Upper lobe of right lung (tissue), 1 donor: ENCODE measurements at regions not wholly inside any gene's neighbourhood (a gene's known extent, or its start where the extent isn't known, plus 50 kb on each side); places are given as distances from the start of the nearest gene placed in this dataset.

Experiments used
- ATAC-seq: fragments of 200-7000 bp; cut with Tn5 transposase; one replicate; pipeline ENCODE4 v1.9.1; 2020; ENCODE audit warnings: mild to moderate bottlenecking, moderate library complexity
- DNase-seq: peaks from one replicate; pipeline ENCODE4 v3.0.0-alpha.2; 2020
- H3K27ac ChIP-seq: fragments of 200-600 bp; one replicate; pipeline ENCODE4 v1.8.0; 2022
- H3K27me3 ChIP-seq: fragments of 200-600 bp; one replicate; pipeline ENCODE4 v1.8.0; 2022; ENCODE audit warnings: mild to moderate bottlenecking
- H3K36me3 ChIP-seq: fragments of 200-600 bp; one replicate; pipeline ENCODE4 v1.8.0; 2022
- H3K4me1 ChIP-seq: fragments of 200-600 bp; one replicate; pipeline ENCODE4 v1.8.0; 2022
- H3K4me3 ChIP-seq: fragments of 200-600 bp; one replicate; pipeline ENCODE4 v1.8.0; 2022; ENCODE audit warnings: mild to moderate bottlenecking
- H3K9me3 ChIP-seq: fragments of 200-600 bp; one replicate; pipeline ENCODE4 v1.8.0; 2022
- intact Hi-C: fragments of 100-400 bp; cut with DNase I; formaldehyde crosslinking; loops from one replicate; pipeline ENCODE4 v1.11.0; 2022
- TF ChIP-seq, protein P1 (sequence below): fragments of 200-600 bp; IDR thresholded peaks from one replicate; pipeline ENCODE4 v1.8.0; 2022; ENCODE audit warnings: antibody characterized with exemption
- donor health status: DM: no; HTN: yes; CAD: no; lungs with severe emphysema.

DNA sequence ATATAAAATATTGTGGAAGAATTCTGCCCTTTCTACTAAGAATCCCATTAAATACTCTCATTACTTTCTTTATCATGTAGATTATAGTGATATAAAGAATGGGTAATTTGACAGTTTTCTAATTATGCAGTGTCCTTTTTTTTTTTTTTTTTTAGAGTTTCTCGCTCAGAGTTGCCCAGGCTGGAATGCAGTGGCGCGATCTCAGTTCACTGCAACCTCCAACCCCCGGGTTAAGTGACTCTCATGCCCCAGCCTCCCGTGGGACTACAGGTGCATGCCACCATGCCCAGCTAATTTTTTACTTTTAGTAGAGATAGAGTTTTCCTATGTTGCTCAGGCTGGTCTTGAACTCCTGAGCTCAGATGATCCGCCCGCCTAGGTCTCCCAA lies 1143.4 kb upstream of the SORCS1 start:
- intact Hi-C loops = no loop called here
- no peak for ATAC-seq
- Histone ChIP-seq H3K4me1 (no peaks in the 10 kb centered on the region), H3K27ac (no peak overlapping the region), H3K9me3 (no peaks in the 10 kb centered on the region), H3K4me3 (no peak overlapping the region), H3K36me3 (no peaks in the 10 kb centered on the region), H3K27me3 (no peaks in the 10 kb centered on the region)
- no peak for DNase-seq
- TF ChIP-seq, protein P1, sequence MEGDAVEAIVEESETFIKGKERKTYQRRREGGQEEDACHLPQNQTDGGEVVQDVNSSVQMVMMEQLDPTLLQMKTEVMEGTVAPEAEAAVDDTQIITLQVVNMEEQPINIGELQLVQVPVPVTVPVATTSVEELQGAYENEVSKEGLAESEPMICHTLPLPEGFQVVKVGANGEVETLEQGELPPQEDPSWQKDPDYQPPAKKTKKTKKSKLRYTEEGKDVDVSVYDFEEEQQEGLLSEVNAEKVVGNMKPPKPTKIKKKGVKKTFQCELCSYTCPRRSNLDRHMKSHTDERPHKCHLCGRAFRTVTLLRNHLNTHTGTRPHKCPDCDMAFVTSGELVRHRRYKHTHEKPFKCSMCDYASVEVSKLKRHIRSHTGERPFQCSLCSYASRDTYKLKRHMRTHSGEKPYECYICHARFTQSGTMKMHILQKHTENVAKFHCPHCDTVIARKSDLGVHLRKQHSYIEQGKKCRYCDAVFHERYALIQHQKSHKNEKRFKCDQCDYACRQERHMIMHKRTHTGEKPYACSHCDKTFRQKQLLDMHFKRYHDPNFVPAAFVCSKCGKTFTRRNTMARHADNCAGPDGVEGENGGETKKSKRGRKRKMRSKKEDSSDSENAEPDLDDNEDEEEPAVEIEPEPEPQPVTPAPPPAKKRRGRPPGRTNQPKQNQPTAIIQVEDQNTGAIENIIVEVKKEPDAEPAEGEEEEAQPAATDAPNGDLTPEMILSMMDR = no peak

DNA sequence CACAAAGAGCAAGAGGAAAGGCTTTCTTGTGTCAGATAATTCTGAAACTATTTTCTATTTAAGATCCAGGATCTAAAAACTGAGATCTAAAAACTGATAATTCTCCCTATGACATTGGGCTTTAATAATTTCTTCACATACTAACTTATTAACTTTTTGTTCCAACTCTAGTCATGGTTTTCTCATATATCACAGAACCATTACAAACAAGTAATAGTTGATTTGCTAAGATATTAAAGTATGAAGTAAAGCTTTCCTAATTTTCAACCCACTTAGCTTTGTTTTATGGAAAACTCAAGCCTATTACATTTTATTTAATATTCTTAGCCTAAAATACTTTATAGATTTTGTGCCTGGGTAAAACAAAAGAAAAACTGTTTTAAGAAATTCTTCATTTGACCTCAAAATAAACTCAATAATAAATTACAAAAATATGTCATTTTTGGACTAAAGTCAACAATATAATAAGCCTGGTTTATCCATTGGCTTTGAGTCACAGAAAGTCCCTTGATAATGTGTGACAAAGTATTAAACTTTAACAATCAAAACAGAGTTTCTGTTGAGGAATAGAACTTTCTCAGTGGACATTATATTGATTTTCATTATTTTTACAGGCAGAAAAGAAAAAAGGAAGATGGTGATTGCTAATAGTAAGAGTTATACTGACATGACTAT lies 1142.9 kb upstream of the SORCS1 start:
- Histone ChIP-seq H3K27me3 (no peaks in the 10 kb centered on the region), H3K4me3 (no peak overlapping the region), H3K36me3 (no peaks in the 10 kb centered on the region), H3K4me1 (no peaks in the 10 kb centered on the region), H3K27ac (no peak overlapping the region), H3K9me3 (no peaks in the 10 kb centered on the region)
- TF ChIP-seq, protein P1 = no peak
- ATAC-seq (no peak), DNase-seq (no peak)
- intact Hi-C loops = no loop called here

DNA sequence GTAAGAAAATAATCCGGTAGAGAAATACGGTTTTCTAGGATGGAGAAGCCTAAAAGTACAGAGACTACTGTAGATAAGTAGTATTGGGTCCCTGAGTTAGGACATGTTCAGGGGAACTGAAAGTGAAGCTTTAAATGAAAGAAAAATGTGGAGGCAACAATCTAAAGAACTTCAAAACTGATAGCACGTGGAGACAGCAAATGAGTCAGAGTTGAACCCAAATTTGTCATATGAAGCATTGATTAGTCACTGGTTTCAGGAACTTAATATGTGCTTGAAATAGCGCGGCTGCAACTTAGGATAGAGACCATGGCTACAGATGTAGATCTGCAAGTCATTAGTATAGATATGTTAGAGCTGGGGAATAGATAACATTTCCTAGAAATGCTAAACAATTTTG lies 1138.6 kb upstream of the SORCS1 start:
- H3K27ac ChIP-seq = no peak overlapping the region
- no peaks in the 10 kb centered on the region for H3K9me3 ChIP-seq
- no peaks in the 10 kb centered on the region for H3K27me3 ChIP-seq
- intact Hi-C loops = no loop called here
- no peaks in the 10 kb centered on the region for H3K36me3 ChIP-seq
- TF ChIP-seq, protein P1 = no peak
- H3K4me1 ChIP-seq = no peaks in the 10 kb centered on the region
- DNase-seq (no peak), ATAC-seq (no peak)
- no peak overlapping the region for H3K4me3 ChIP-seq

DNA sequence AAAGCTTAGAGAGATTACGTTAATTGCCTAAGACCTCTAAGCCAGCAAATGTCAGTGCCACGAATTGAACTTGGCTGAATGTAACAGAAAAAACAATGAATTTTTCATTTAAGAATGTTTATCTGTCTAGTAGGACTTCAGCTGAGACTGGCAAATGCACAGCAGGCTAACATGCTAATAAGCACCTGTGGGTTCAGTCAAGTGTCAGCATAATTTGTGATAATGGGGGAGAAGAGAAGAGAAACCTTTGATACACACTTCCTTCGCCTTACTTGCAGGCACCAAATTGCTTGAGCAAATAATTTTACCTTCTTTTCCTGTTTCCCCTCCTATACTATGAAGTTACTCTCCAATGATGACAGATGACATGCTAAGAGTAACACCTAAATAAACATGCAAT lies 1136.5 kb upstream of the SORCS1 start:
- Histone ChIP-seq H3K9me3 (no peaks in the 10 kb centered on the region), H3K27ac (no peak overlapping the region), H3K4me1 (no peaks in the 10 kb centered on the region), H3K4me3 (no peak overlapping the region), H3K36me3 (no peaks in the 10 kb centered on the region), H3K27me3 (no peaks in the 10 kb centered on the region)
- intact Hi-C loops = no loop called here
- no peak for ATAC-seq
- TF ChIP-seq, protein P1 = no peak
- no peak for DNase-seq

DNA sequence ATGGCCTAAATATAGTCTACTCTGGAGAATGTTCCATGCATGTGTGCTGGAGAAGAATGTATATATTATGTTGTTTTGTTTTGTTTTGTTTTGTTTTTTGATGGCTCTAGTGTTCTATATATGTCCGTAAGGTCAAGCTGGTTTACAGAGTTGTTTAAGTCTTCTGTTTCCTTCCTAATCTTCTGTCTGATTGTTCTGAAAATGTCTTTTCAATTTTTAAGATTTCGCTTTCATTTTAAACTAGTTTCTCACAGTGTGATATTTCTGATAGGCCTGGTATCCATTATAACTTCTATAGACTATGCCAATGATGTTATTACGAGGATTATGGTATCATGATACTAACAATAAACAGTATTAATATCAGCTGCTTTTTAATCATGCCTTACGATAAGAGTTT lies 1126.3 kb upstream of the SORCS1 start:
- no peak overlapping the region for H3K27ac ChIP-seq
- no peaks in the 10 kb centered on the region for H3K27me3 ChIP-seq
- ATAC-seq (no peak), DNase-seq (no peak)
- intact Hi-C loops = no loop called here
- H3K4me3 ChIP-seq = no peak overlapping the region
- H3K9me3 ChIP-seq = no peaks in the 10 kb centered on the region
- no peaks in the 10 kb centered on the region for H3K4me1 ChIP-seq
- TF ChIP-seq, protein P1 = no peak
- no peaks in the 10 kb centered on the region for H3K36me3 ChIP-seq
